Astrocyte (in vitro differentiated cells and primary cell): ENCODE measurements at regions not wholly inside any gene's neighbourhood (a gene's known extent, or its start where the extent isn't known, plus 50 kb on each side); places are given as distances from the start of the nearest gene placed in this dataset.

Source experiments
- CTCF ChIP-seq: IDR thresholded peaks from 2 replicates; pipeline ENCODE4 v1.5.1; 2011; ENCODE audit warnings: low read depth, mild to moderate bottlenecking, inconsistent platforms, low read length, moderate library complexity; ENCODE audit not compliant: insufficient read depth
- EZH2 ChIP-seq: IDR thresholded peaks from 2 replicates; pipeline ENCODE4 v1.6.1; 2012; ENCODE audit warnings: mild to moderate bottlenecking, low read length, inconsistent platforms; ENCODE audit not compliant: insufficient read depth

- TF ChIP-seq CTCF (no peak), EZH2 (no peak)
These were observed 71.0 kb upstream of the FAM83B start for GRCh38 chr6:54775576-54775975.
